ENCODE measurements at regions not wholly inside any gene's neighbourhood (a gene's known extent, or its start where the extent isn't known, plus 50 kb on each side); places are given as distances from the start of the nearest gene placed in this dataset.
A peak's percentile ranks its signal among the peaks of the same experiment; 100 is the strongest.

DNA sequence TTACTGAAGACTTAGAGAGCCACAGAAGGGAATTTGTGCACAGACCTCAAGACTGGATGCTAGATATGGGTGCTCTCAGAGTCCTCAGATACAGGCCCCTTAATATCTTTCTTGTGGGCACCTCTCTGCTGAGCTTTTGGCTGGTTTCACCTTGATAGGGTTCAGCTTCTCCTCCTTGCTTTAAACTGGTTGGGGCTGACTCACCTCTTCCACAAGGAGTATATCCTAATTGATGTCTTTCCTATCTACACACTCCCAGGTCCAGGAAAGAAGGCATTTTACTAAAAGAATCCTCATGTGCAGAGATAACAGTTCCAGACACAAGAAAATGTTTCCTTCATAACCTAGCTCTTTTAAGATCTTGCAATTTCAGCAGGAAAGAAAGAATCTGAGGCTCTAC is 284.4 kb downstream of the NDFIP2 start:
- H3K9me3 ChIP-seq (ENCODE audit: control insufficient read depth, low read length) = peaks cover 3% of the 10 kb centered on the region
- Mint-ChIP-seq H3K27me3 (ENCODE audit: insufficient read depth) (peaks cover 7% of the 10 kb centered on the region), H3K4me1 (peaks cover 13% of the 10 kb centered on the region), H3K27ac (no peak overlapping the region), H3K9me3 (peaks cover 5% of the 10 kb centered on the region), H3K36me3 (ENCODE audit: low read depth) (no peaks in the 10 kb centered on the region), H3K4me3 (no peak overlapping the region)
- H3K27me3 ChIP-seq (ENCODE audit: control insufficient read depth, insufficient read depth, low read length, poor library complexity, severe bottlenecking) = no peaks in the 10 kb centered on the region
- DNase-seq = no peak
- TF ChIP-seq, protein P1, sequence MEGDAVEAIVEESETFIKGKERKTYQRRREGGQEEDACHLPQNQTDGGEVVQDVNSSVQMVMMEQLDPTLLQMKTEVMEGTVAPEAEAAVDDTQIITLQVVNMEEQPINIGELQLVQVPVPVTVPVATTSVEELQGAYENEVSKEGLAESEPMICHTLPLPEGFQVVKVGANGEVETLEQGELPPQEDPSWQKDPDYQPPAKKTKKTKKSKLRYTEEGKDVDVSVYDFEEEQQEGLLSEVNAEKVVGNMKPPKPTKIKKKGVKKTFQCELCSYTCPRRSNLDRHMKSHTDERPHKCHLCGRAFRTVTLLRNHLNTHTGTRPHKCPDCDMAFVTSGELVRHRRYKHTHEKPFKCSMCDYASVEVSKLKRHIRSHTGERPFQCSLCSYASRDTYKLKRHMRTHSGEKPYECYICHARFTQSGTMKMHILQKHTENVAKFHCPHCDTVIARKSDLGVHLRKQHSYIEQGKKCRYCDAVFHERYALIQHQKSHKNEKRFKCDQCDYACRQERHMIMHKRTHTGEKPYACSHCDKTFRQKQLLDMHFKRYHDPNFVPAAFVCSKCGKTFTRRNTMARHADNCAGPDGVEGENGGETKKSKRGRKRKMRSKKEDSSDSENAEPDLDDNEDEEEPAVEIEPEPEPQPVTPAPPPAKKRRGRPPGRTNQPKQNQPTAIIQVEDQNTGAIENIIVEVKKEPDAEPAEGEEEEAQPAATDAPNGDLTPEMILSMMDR (conservative IDR thresholded peaks at IDR 0.05) = no peak
- H3K4me3 ChIP-seq (ENCODE audit: low read length) = no peak overlapping the region
- H3K27ac ChIP-seq (ENCODE audit: low read depth, low read length) = no peak overlapping the region
- peaks cover 3% of the 10 kb centered on the region for H3K4me1 ChIP-seq (ENCODE audit: control insufficient read depth, insufficient read depth, low read length)
- no peak overlapping the region for H3K9ac ChIP-seq (ENCODE audit: extremely low read depth, low read length, poor library complexity, severe bottlenecking)
- no peaks in the 10 kb centered on the region for H3K36me3 ChIP-seq (ENCODE audit: control insufficient read depth, insufficient read depth, low read length)

DNA sequence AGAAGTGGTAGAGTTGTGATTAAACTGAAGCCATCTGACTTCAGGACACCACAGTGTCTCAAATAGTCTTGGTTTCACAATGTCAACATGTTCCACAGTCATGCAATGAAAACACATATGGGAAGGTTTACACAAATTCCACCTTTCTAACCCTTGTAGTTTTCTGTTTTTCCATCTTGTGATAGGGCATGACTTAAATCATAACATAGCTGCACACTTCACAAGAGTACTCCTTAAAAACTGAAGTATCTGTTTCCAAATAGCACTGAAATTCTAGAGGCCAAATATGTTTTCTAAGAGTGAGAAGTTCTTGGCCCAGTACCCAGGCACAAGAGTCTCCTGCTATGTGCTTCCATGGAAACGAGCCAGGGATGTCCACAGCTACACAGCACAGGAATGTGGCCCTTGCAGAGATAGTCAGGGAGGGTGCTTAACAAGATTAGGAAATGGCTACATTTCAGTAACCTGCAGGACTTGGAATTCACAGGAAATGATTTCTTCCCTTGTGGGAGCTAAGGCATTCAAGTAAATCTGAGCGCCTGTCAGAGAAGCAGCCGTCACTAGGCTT is 269.1 kb downstream of the NDFIP2 start:
- peak overlapping the region; percentile 12 for H3K27ac ChIP-seq (ENCODE audit: low read depth, low read length)
- peak; percentile 78 for DNase-seq
- no peaks in the 10 kb centered on the region for H3K4me1 ChIP-seq (ENCODE audit: control insufficient read depth, insufficient read depth, low read length)
- TF ChIP-seq, protein P1 (conservative IDR thresholded peaks at IDR 0.05) = no peak
- H3K9ac ChIP-seq (ENCODE audit: extremely low read depth, low read length, poor library complexity, severe bottlenecking) = no peak overlapping the region
- Mint-ChIP-seq H3K36me3 (ENCODE audit: low read depth) (no peaks in the 10 kb centered on the region), H3K9me3 (no peaks in the 10 kb centered on the region), H3K4me3 (no peak overlapping the region), H3K27me3 (ENCODE audit: insufficient read depth) (no peaks in the 10 kb centered on the region), H3K27ac (no peak overlapping the region), H3K4me1 (peaks cover 11% of the 10 kb centered on the region)
- H3K4me3 ChIP-seq (ENCODE audit: low read length) = no peak overlapping the region
- 30 to 71% methylated on average over 2 to 3 of the region's 3 CpGs for WGBS, 2 experiments (ENCODE audit: insufficient coverage in 1 of 2, insufficient read length in 1 of 2)
- H3K9me3 ChIP-seq (ENCODE audit: control insufficient read depth, low read length) = no peaks in the 10 kb centered on the region
- H3K27me3 ChIP-seq (ENCODE audit: control insufficient read depth, insufficient read depth, low read length, poor library complexity, severe bottlenecking) = no peaks in the 10 kb centered on the region
- H3K36me3 ChIP-seq (ENCODE audit: control insufficient read depth, insufficient read depth, low read length) = no peaks in the 10 kb centered on the region

DNA sequence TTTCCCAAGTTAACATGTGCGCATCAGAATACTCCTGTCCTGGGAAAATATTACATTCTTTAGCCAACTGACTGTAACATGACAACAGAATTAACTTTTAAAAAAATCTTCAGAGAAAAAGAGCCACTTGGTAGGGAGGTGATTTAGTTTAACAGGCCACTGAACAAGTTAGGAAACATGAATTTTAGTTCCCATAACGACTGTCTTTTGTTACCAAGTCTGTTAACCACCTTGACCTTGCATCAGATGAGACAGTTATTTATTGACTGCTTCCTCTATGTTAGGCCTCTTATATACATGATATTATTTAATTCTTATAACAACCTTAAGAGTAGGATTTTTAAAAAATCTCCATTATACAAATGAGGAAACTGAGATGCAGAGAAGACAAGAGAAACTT is 268.6 kb downstream of the NDFIP2 start:
- TF ChIP-seq, protein P1 (conservative IDR thresholded peaks at IDR 0.05) = no peak
- no peak overlapping the region for H3K27ac Mint-ChIP-seq
- H3K27me3 ChIP-seq (ENCODE audit: control insufficient read depth, insufficient read depth, low read length, poor library complexity, severe bottlenecking) = no peaks in the 10 kb centered on the region
- 97 to 100% methylated on average over 1 to 2 of the region's 2 CpGs for WGBS, 2 experiments (ENCODE audit: insufficient coverage in 1 of 2, insufficient read length in 1 of 2)
- no peaks in the 10 kb centered on the region for H3K9me3 Mint-ChIP-seq
- no peak overlapping the region for H3K9ac ChIP-seq (ENCODE audit: extremely low read depth, low read length, poor library complexity, severe bottlenecking)
- H3K27me3 Mint-ChIP-seq (ENCODE audit: insufficient read depth) = no peaks in the 10 kb centered on the region
- peak overlapping the region; percentile 3 for H3K27ac ChIP-seq (ENCODE audit: low read depth, low read length)
- H3K4me3 Mint-ChIP-seq = no peak overlapping the region
- no peaks in the 10 kb centered on the region for H3K9me3 ChIP-seq (ENCODE audit: control insufficient read depth, low read length)
- H3K4me3 ChIP-seq (ENCODE audit: low read length) = no peak overlapping the region
- DNase-seq = no peak
- no peaks in the 10 kb centered on the region for H3K36me3 Mint-ChIP-seq (ENCODE audit: low read depth)
- H3K4me1 ChIP-seq (ENCODE audit: control insufficient read depth, insufficient read depth, low read length) = no peaks in the 10 kb centered on the region
- H3K4me1 Mint-ChIP-seq = peaks cover 11% of the 10 kb centered on the region
- no peaks in the 10 kb centered on the region for H3K36me3 ChIP-seq (ENCODE audit: control insufficient read depth, insufficient read depth, low read length)
